ENCODE measurements at regions not wholly inside any gene's neighbourhood (a gene's known extent, or its start where the extent isn't known, plus 50 kb on each side); places are given as distances from the start of the nearest gene placed in this dataset.
A peak's percentile ranks its signal among the peaks of the same experiment; 100 is the strongest.

DNA sequence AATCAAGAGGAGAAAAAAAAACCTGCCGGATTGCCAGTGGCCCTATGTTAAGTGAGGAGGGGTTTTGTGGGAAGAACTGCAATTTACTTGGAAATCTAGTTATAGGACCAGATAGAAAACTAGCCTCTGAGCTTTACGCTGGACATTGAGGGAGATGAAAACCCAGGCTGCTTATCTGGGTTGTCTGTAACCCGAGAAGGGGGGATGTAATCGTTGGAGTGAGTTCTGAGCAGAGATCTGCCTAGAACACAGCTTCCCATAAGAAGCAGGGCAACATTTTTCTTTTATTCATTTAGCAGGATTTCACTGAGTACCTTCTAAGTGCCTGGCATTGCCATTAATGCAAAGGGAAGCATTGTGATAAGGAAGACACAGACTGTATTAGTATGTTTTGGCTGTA is 70.6 kb downstream of the KATNIP start:
- H3K4me3 ChIP-seq: no peak overlapping the region
- DNase-seq (no peak), ATAC-seq (no peak)
- no peaks in the 10 kb centered on the region for H3K36me3 ChIP-seq
- no peak overlapping the region for H3K27ac ChIP-seq
- intact Hi-C loops (cut with DNase I): no loop called here
- no peaks in the 10 kb centered on the region for H3K27me3 ChIP-seq
- H3K9me3 ChIP-seq: no peaks in the 10 kb centered on the region
- H3K4me1 ChIP-seq: peaks cover 0 to 7% (median 0%) of the 10 kb centered on the region in 4 donors
- WGBS (ENCODE audit: insufficient coverage, low coverage, low lambda C conversion rate, missing lambda C conversion rate): 83% methylated on average over 4 of the region's 4 CpGs
- TF ChIP-seq CTCF (IDR thresholded peaks at IDR 0.05): no peak
- no peak for TF ChIP-seq POLR2A (IDR thresholded peaks at IDR 0.05)

DNA sequence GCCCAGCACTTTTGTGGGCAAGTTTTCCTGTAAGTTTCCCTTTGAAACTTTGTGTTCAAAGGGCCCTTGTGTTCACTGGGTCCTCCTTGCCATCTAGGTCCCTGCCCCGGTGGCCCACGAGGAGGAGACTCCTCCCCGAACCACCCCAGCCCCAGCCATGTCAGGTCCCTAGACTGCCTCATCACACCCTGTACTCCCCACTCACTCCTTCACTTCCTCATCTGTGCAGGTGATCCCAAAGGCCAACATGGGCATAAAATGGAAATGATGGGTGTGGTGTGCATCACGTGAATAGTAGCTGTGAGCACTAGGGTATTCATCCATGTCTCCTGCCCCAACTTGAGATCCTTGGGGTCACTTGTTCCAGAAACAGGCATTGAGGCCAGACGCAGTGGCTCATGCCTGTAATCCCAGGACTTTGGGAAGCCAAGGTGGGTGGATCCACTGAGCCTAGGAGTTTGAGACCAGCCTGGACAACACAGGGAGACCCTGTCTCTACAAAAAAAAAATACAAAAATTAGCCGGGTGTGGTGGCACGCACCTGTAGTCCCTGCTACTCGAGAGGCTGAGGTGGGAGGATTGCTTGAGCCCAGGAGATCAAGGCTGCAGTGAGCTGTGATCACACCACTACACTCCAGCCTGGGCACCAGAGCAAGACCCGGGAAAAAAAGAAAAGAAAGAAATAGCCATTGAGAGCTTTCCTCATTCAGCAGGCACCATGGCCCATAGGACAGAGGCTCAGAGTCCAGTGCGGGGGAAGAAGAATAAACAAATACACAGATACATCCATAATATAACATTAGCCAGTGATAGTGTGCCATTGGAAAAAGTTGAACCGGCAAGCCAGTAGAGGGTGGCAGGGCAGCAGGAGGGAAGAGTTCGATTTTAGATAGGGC is 74.5 kb downstream of the KATNIP start:
- Histone ChIP-seq H3K4me3 (no peak overlapping the region), H3K36me3 (no peaks in the 10 kb centered on the region), H3K9me3 (no peaks in the 10 kb centered on the region), H3K27me3 (no peaks in the 10 kb centered on the region), H3K4me1 (peaks cover 0 to 13% (median 0%) of the 10 kb centered on the region in 4 donors), H3K27ac (peak overlapping the region in 1 of 3 donors; percentile 21)
- ATAC-seq: peak in 3 of 4 donors; percentile 14 to 63 (median 58)
- DNase-seq: no peak
- TF ChIP-seq CTCF (IDR thresholded peaks at IDR 0.05): no peak
- no peak for TF ChIP-seq POLR2A (IDR thresholded peaks at IDR 0.05)
- intact Hi-C loops (cut with DNase I): no loop called here
- WGBS (ENCODE audit: insufficient coverage, low coverage, low lambda C conversion rate, missing lambda C conversion rate): 59% methylated on average over 6 of the region's 12 CpGs

- WGBS (ENCODE audit: insufficient coverage, low coverage, low lambda C conversion rate, missing lambda C conversion rate): 35% methylated on average over 7 of the region's 7 CpGs
- Histone ChIP-seq H3K27me3 (no peaks in the 10 kb centered on the region), H3K36me3 (no peaks in the 10 kb centered on the region), H3K4me3 (no peak overlapping the region), H3K4me1 (peaks cover 0 to 13% (median 0%) of the 10 kb centered on the region in 4 donors), H3K9me3 (no peaks in the 10 kb centered on the region), H3K27ac (peak overlapping the region in 1 of 3 donors; percentile 21)
- peak in 1 of 3 donors; percentile 37 for DNase-seq
- intact Hi-C loops (cut with DNase I): no loop called here
- TF ChIP-seq CTCF (IDR thresholded peaks at IDR 0.05) (no peak), POLR2A (IDR thresholded peaks at IDR 0.05) (no peak)
- ATAC-seq: peak; percentile 57 to 88 (median 78)
These were observed 75.2 kb downstream of the KATNIP start for GRCh38 chr16:27625050-27625697.

- Histone ChIP-seq H3K4me3 (no peak overlapping the region), H3K9me3 (no peaks in the 10 kb centered on the region), H3K27me3 (no peaks in the 10 kb centered on the region), H3K36me3 (no peaks in the 10 kb centered on the region), H3K4me1 (peaks cover 0 to 13% (median 0%) of the 10 kb centered on the region in 4 donors), H3K27ac (no peak overlapping the region)
- 85% methylated on average over 7 of the region's 7 CpGs for WGBS (ENCODE audit: insufficient coverage, low coverage, low lambda C conversion rate, missing lambda C conversion rate)
- intact Hi-C loops (cut with DNase I): no loop called here
- ATAC-seq (no peak), DNase-seq (no peak)
- TF ChIP-seq CTCF (IDR thresholded peaks at IDR 0.05): no peak
These were observed 77.2 kb downstream of the KATNIP start for GRCh38 chr16:27627136-27627535.
